Activated naive CD8-positive, alpha-beta T cell treated with anti-CD3 and anti-CD28 coated beads for 36 hours (primary cell): ENCODE measurements at regions not wholly inside any gene's neighbourhood (a gene's known extent, or its start where the extent isn't known, plus 50 kb on each side); places are given as distances from the start of the nearest gene placed in this dataset.
"Not testable (repeated sequence)": the region's sequence is repeated elsewhere in the genome, so short reads cannot be mapped to it uniquely, and the experiment has no call there.

Experiments
- DNase-seq: peaks from one replicate; pipeline ENCODE4 v3.0.0; 2021
- H3K27ac Mint-ChIP-seq: one replicate; pipeline ENCODE4 v1.8.0; 2022; ENCODE audit warnings: mild to moderate bottlenecking, moderate library complexity, mixed read lengths
- H3K27me3 Mint-ChIP-seq: one replicate; pipeline ENCODE4 v1.8.0; 2022; ENCODE audit warnings: mild to moderate bottlenecking, mixed read lengths
- H3K36me3 Mint-ChIP-seq: one replicate; pipeline ENCODE4 v1.8.0; 2021; ENCODE audit warnings: mild to moderate bottlenecking, mixed read lengths
- H3K4me1 Mint-ChIP-seq: one replicate; pipeline ENCODE4 v1.8.0; 2021; ENCODE audit warnings: mixed read lengths
- H3K4me3 Mint-ChIP-seq: one replicate; pipeline ENCODE4 v1.8.0; 2022; ENCODE audit warnings: mild to moderate bottlenecking, moderate library complexity, mixed read lengths
- H3K9me3 Mint-ChIP-seq: one replicate; pipeline ENCODE4 v1.8.0; 2022; ENCODE audit warnings: mixed read lengths

GRCh38 chr2:87075054-87075790 lies 53.6 kb upstream of the PLGLB1 start:
- H3K27me3 Mint-ChIP-seq, H3K36me3 Mint-ChIP-seq, H3K9me3 Mint-ChIP-seq, H3K4me1 Mint-ChIP-seq: not testable (repeated sequence)
- Mint-ChIP-seq H3K4me3 (peak overlapping the region; percentile 86), H3K27ac (peak overlapping the region; percentile 85)
- DNase-seq = peak; percentile 51

GRCh38 chr2:87075791-87076252 lies 54.2 kb upstream of the PLGLB1 start:
- not testable (repeated sequence) for H3K9me3 Mint-ChIP-seq, H3K4me1 Mint-ChIP-seq, H3K27me3 Mint-ChIP-seq, H3K36me3 Mint-ChIP-seq
- peak overlapping the region; percentile 79 for H3K27ac Mint-ChIP-seq
- peak overlapping the region; percentile 75 for H3K4me3 Mint-ChIP-seq
- peak; percentile 70 for DNase-seq

- H3K4me3 Mint-ChIP-seq = peak overlapping the region; percentile 87
- not testable (repeated sequence) for H3K36me3 Mint-ChIP-seq, H3K9me3 Mint-ChIP-seq, H3K27me3 Mint-ChIP-seq, H3K4me1 Mint-ChIP-seq
- DNase-seq = peak; percentile 92
- H3K27ac Mint-ChIP-seq = peak overlapping the region; percentile 97
Measured at GRCh38 chr2:87076253-87077123, 54.8 kb upstream of the PLGLB1 start.

GRCh38 chr2:87077124-87077446 lies 55.4 kb upstream of the PLGLB1 start:
- peak overlapping the region; percentile 97 for H3K27ac Mint-ChIP-seq
- not testable (repeated sequence) for DNase-seq, H3K27me3 Mint-ChIP-seq, H3K9me3 Mint-ChIP-seq, H3K4me1 Mint-ChIP-seq, H3K36me3 Mint-ChIP-seq
- H3K4me3 Mint-ChIP-seq = peak overlapping the region; percentile 87

GRCh38 chr2:87081727-87082126 lies 60.1 kb upstream of the PLGLB1 start:
- DNase-seq, H3K27me3 Mint-ChIP-seq, H3K4me3 Mint-ChIP-seq, H3K36me3 Mint-ChIP-seq, H3K4me1 Mint-ChIP-seq, H3K27ac Mint-ChIP-seq, H3K9me3 Mint-ChIP-seq: not testable (repeated sequence)

GRCh38 chr2:87088079-87088478 lies 66.4 kb upstream of the PLGLB1 start:
- H3K27me3 Mint-ChIP-seq, H3K27ac Mint-ChIP-seq, H3K4me3 Mint-ChIP-seq, H3K36me3 Mint-ChIP-seq, H3K4me1 Mint-ChIP-seq, H3K9me3 Mint-ChIP-seq, DNase-seq: not testable (repeated sequence)

- DNase-seq, H3K4me3 Mint-ChIP-seq: not testable (repeated sequence)
Measured at GRCh38 chr2:87089401-87089800, 67.8 kb upstream of the PLGLB1 start.

GRCh38 chr2:87093252-87093651 lies 71.6 kb upstream of the PLGLB1 start:
- H3K36me3 Mint-ChIP-seq, H3K27me3 Mint-ChIP-seq, H3K9me3 Mint-ChIP-seq, H3K4me3 Mint-ChIP-seq, DNase-seq, H3K4me1 Mint-ChIP-seq, H3K27ac Mint-ChIP-seq: not testable (repeated sequence)

More at GRCh38 chr2:87089401-87089800, 67.8 kb upstream of the PLGLB1 start:
- not testable (repeated sequence) for H3K4me1 Mint-ChIP-seq, H3K9me3 Mint-ChIP-seq, H3K36me3 Mint-ChIP-seq, H3K27ac Mint-ChIP-seq, H3K27me3 Mint-ChIP-seq

- H3K27ac Mint-ChIP-seq, H3K9me3 Mint-ChIP-seq, H3K27me3 Mint-ChIP-seq, DNase-seq, H3K4me3 Mint-ChIP-seq, H3K36me3 Mint-ChIP-seq, H3K4me1 Mint-ChIP-seq: not testable (repeated sequence)
Measured at GRCh38 chr2:87093937-87094529, 72.4 kb upstream of the PLGLB1 start.

GRCh38 chr2:87095804-87096203 lies 74.2 kb upstream of the PLGLB1 start:
- not testable (repeated sequence) for DNase-seq, H3K4me3 Mint-ChIP-seq, H3K9me3 Mint-ChIP-seq, H3K27me3 Mint-ChIP-seq, H3K36me3 Mint-ChIP-seq, H3K4me1 Mint-ChIP-seq, H3K27ac Mint-ChIP-seq

- H3K9me3 Mint-ChIP-seq, H3K36me3 Mint-ChIP-seq, H3K27me3 Mint-ChIP-seq, DNase-seq, H3K4me1 Mint-ChIP-seq: not testable (repeated sequence)
- H3K27ac Mint-ChIP-seq = peak overlapping the region; percentile 94
- peak overlapping the region; percentile 64 for H3K4me3 Mint-ChIP-seq
Measured at GRCh38 chr2:87128761-87129553, 107.3 kb upstream of the PLGLB1 start.

GRCh38 chr2:87132577-87132976 lies 110.9 kb upstream of the PLGLB1 start:
- H3K4me1 Mint-ChIP-seq, H3K4me3 Mint-ChIP-seq: not testable (repeated sequence)

GRCh38 chr2:87151835-87152493 lies 130.3 kb upstream of the PLGLB1 start:
- H3K4me3 Mint-ChIP-seq, H3K4me1 Mint-ChIP-seq, H3K36me3 Mint-ChIP-seq, H3K27ac Mint-ChIP-seq, DNase-seq, H3K27me3 Mint-ChIP-seq, H3K9me3 Mint-ChIP-seq: not testable (repeated sequence)

More at GRCh38 chr2:87132577-87132976, 110.9 kb upstream of the PLGLB1 start:
- H3K27ac Mint-ChIP-seq, H3K36me3 Mint-ChIP-seq, H3K27me3 Mint-ChIP-seq, DNase-seq, H3K9me3 Mint-ChIP-seq: not testable (repeated sequence)

- not testable (repeated sequence) for DNase-seq, H3K27ac Mint-ChIP-seq, H3K4me1 Mint-ChIP-seq, H3K36me3 Mint-ChIP-seq, H3K4me3 Mint-ChIP-seq, H3K27me3 Mint-ChIP-seq, H3K9me3 Mint-ChIP-seq
Measured at GRCh38 chr2:87174454-87174853, 152.8 kb upstream of the PLGLB1 start.

- H3K27me3 Mint-ChIP-seq, H3K4me3 Mint-ChIP-seq, DNase-seq, H3K36me3 Mint-ChIP-seq, H3K4me1 Mint-ChIP-seq, H3K9me3 Mint-ChIP-seq, H3K27ac Mint-ChIP-seq: not testable (repeated sequence)
Measured at GRCh38 chr2:87183373-87183772, 161.7 kb upstream of the PLGLB1 start.
